Endothelial cell of umbilical vein (primary cell): ENCODE measurements at regions not wholly inside any gene's neighbourhood (a gene's known extent, or its start where the extent isn't known, plus 50 kb on each side); places are given as distances from the start of the nearest gene placed in this dataset.

Experiments
- BruUV-seq: library from RNA; stranded (reverse); fragments of 400-500 nt; replicated peaks from 2 replicates; lab custom pipeline; 2021; lab: Mats Ljungman, UMichigan
- CTCF ChIA-PET: fragments of 300-600, 350-600 bp; sonication (Branson Sonifier 250); formaldehyde crosslinking; loops from one replicate; lab custom pipeline; 2021; ENCODE audit warnings: antibody characterized with exemption, inconsistent platforms; lab: Charles Lee
- POLR2A ChIA-PET: fragments of 300-600, 350-600 bp; sonication (Branson Sonifier 250); formaldehyde crosslinking; loops from one replicate; lab custom pipeline; 2021; ENCODE audit warnings: antibody characterized with exemption, inconsistent platforms; lab: Charles Lee
- DNase-seq: peaks from one replicate; pipeline ENCODE4 v3.0.0-alpha.2; 2011; ENCODE audit warnings: low read depth, low spot score
- FAIRE-seq: peaks from 2 replicates; lab custom pipeline; 2011; peaks lifted over from hg19 to GRCh38; lab: Jason Lieb, UNC
- H2AFZ ChIP-seq: 2 replicates; pipeline ENCODE4 v1.6.0; 2012; ENCODE audit warnings: low read depth, low read length, control low read depth, inconsistent platforms
- H3K27ac ChIP-seq: 2 replicates; pipeline ENCODE4 v1.5.1; 2011; ENCODE audit warnings: low read depth, mild to moderate bottlenecking, control low read depth, low read length, moderate library complexity; ENCODE audit not compliant: insufficient read depth
- H3K27me3 ChIP-seq, 2 experiments: 2 replicates each; pipeline versions ENCODE4 v1.6.0 to v1.6.1; 2011; ENCODE audit warnings: low read length in 2 of 2, mixed read lengths in 1 of 2; ENCODE audit not compliant: control insufficient read depth in 2 of 2, insufficient read depth in 2 of 2
- H3K36me3 ChIP-seq, 2 experiments: 2 replicates in 1 of 2; 3 replicates in 1 of 2; pipeline ENCODE4 v1.5.1; 2011; ENCODE audit warnings: low read length in 2 of 2, mild to moderate bottlenecking in 1 of 2, moderate library complexity in 1 of 2; ENCODE audit not compliant: control insufficient read depth in 2 of 2, insufficient read depth in 2 of 2; ENCODE audit errors: extremely low read depth in 1 of 2
- H3K4me1 ChIP-seq: 3 replicates; pipeline ENCODE4 v1.5.1; 2011; ENCODE audit warnings: mild to moderate bottlenecking, low read length; ENCODE audit not compliant: control insufficient read depth, insufficient read depth; ENCODE audit errors: extremely low read depth
- H3K4me2 ChIP-seq: 2 replicates; pipeline ENCODE4 v1.6.1; 2011; ENCODE audit warnings: low read length, control low read depth, mixed read lengths; ENCODE audit not compliant: insufficient read depth
- H3K4me3 ChIP-seq, 3 experiments: fragments of 200-600 bp in 1 of 3; sonication (generic), shearing (Covaris generic) in 1 of 3; replicated peaks in 1 of 3; 2 replicates each; pipeline ENCODE4 v1.5.1; 2011 to 2016; ENCODE audit warnings: control low read depth in 3 of 3, low read length in 3 of 3, mild to moderate bottlenecking in 2 of 3, inconsistent platforms in 1 of 3, low read depth in 1 of 3, moderate library complexity in 1 of 3; ENCODE audit not compliant: insufficient read depth in 1 of 3
- H3K79me2 ChIP-seq: 2 replicates; pipeline ENCODE4 v1.6.0; 2012; ENCODE audit warnings: low read length, inconsistent platforms; ENCODE audit not compliant: control insufficient read depth, insufficient read depth
- H3K9ac ChIP-seq: replicated peaks from 2 replicates; pipeline ENCODE3; 2011; ENCODE audit warnings: low read length, control low read depth; ENCODE audit not compliant: insufficient read depth; ENCODE audit errors: extremely low read depth
- H3K9me1 ChIP-seq: replicated peaks from 3 replicates; pipeline ENCODE4 v1.6.0; 2011; ENCODE audit warnings: mild to moderate bottlenecking, low read length; ENCODE audit not compliant: control insufficient read depth, insufficient read depth; ENCODE audit errors: extremely low read depth
- H3K9me3 ChIP-seq: replicated peaks from 2 replicates; pipeline ENCODE4 v1.5.1; 2012; ENCODE audit warnings: low read length, inconsistent platforms; ENCODE audit not compliant: control insufficient read depth, insufficient read depth
- H4K20me1 ChIP-seq: replicated peaks from 2 replicates; pipeline ENCODE3; 2011; ENCODE audit warnings: mild to moderate bottlenecking, low read length; ENCODE audit not compliant: control insufficient read depth, insufficient read depth; ENCODE audit errors: extremely low read depth
- CTCF ChIP-seq, 2 donors: IDR thresholded peaks; 1 replicate in 1 of 2; 2 replicates in 1 of 2; pipeline ENCODE4 v1.5.1; 2011; ENCODE audit warnings: low read length in 2 of 2, mild to moderate bottlenecking in 2 of 2, moderate library complexity in 2 of 2, control low read depth in 1 of 2, inconsistent platforms in 1 of 2, low read depth in 1 of 2; ENCODE audit not compliant: insufficient read depth in 1 of 2; ENCODE audit errors: extremely low read depth in 1 of 2
- EZH2 ChIP-seq: IDR thresholded peaks from 2 replicates; pipeline ENCODE4 v1.6.1; 2012; ENCODE audit warnings: borderline replicate concordance, low read depth, mild to moderate bottlenecking, moderate library complexity, low read length, inconsistent platforms; ENCODE audit not compliant: severe bottlenecking
- FOS ChIP-seq: IDR thresholded peaks from 2 replicates; pipeline ENCODE4 v1.6.1; 2011; ENCODE audit warnings: mild to moderate bottlenecking, low read length, moderate library complexity, borderline replicate concordance; ENCODE audit not compliant: insufficient read depth
- GATA2 ChIP-seq: IDR thresholded peaks from 2 replicates; pipeline ENCODE4 v1.7.0; 2011; ENCODE audit warnings: low read depth, mild to moderate bottlenecking, moderate library complexity, mixed read lengths, low read length; ENCODE audit not compliant: insufficient read length, insufficient read depth
- JUN ChIP-seq: IDR thresholded peaks from 2 replicates; pipeline ENCODE4 v1.6.1; 2011; ENCODE audit warnings: borderline replicate concordance, low read depth; ENCODE audit not compliant: insufficient read length, insufficient read depth
- MAX ChIP-seq: IDR thresholded peaks from 2 replicates; pipeline ENCODE4 v1.6.1; 2011; ENCODE audit not compliant: insufficient read depth, insufficient read length
- MYC ChIP-seq: IDR thresholded peaks from one replicate; pipeline ENCODE4 v1.6.1; 2011; ENCODE audit warnings: mild to moderate bottlenecking, low read depth, low read length
- POLR2A ChIP-seq: IDR thresholded peaks from 2 replicates; pipeline ENCODE4 v1.6.1; 2012; ENCODE audit warnings: low read depth, mild to moderate bottlenecking, control low read depth, low read length
- POLR2AphosphoS5 ChIP-seq: IDR thresholded peaks from 2 replicates; pipeline ENCODE4 v1.6.1; 2012; ENCODE audit warnings: low read depth, mild to moderate bottlenecking, control low read depth, low read length, moderate library complexity; ENCODE audit not compliant: insufficient read depth
- dilution Hi-C: fragments of 300-500 bp; cut with MboI; formaldehyde crosslinking; loops from one replicate; pipeline ENCODE4 v1.15.0; 2019; ENCODE audit warnings: low sequenced_read_pairs; ENCODE audit not compliant: extremely low pct_ligation_motif_present
- intact Hi-C: fragments of 100-400 bp; cut with micrococcal nuclease; formaldehyde crosslinking; loops from one replicate; pipeline ENCODE4 v1.10.0; 2022

- dilution Hi-C loops = no loop called here
- FAIRE-seq = no peak
Measured at GRCh38 chr6:153720732-153721131, 318.3 kb upstream of the OPRM1 start.

GRCh38 chr6:153705429-153705828, 333.6 kb upstream of the OPRM1 start:
- Histone ChIP-seq H3K4me2 (no peak overlapping the region), H3K36me3 (no peaks in the 10 kb centered on the region), H3K9me3 (no peaks in the 10 kb centered on the region), H3K27ac (no peak overlapping the region), H3K9me1 (no peaks in the 10 kb centered on the region), H2AFZ (no peak overlapping the region), H3K27me3 (no peaks in the 10 kb centered on the region), H4K20me1 (no peaks in the 10 kb centered on the region), H3K79me2 (no peaks in the 10 kb centered on the region), H3K4me1 (no peaks in the 10 kb centered on the region), H3K4me3 (no peak overlapping the region), H3K9ac (no peak overlapping the region)
- intact Hi-C loops = no loop called here
- FAIRE-seq (no peak), DNase-seq (no peak)
- POLR2A ChIA-PET = no interaction called here
- TF ChIP-seq JUN (no peak), MAX (no peak), GATA2 (no peak), POLR2AphosphoS5 (no peak), EZH2 (no peak), MYC (no peak), FOS (no peak), CTCF (IDR thresholded peaks at IDR 0.05; ENCODE audit: extremely low read depth in 1 of 2, insufficient read depth in 1 of 2, low read depth in 1 of 2, low read length in 2 of 2) (no peak), POLR2A (no peak)
- dilution Hi-C loops = no loop called here
- no TSS peak for BruUV-seq
- CTCF ChIA-PET = no interaction called here

More at GRCh38 chr6:153720732-153721131, 318.3 kb upstream of the OPRM1 start:
- H3K9ac ChIP-seq = no peak overlapping the region
- no peak for DNase-seq
- H3K4me1 ChIP-seq = no peaks in the 10 kb centered on the region
- H3K27ac ChIP-seq = no peak overlapping the region
- intact Hi-C loops = no loop called here
- BruUV-seq = no TSS peak
- no peak overlapping the region for H3K4me2 ChIP-seq
- TF ChIP-seq JUN = no peak
- TF ChIP-seq EZH2 = no peak
- TF ChIP-seq POLR2A = no peak
- TF ChIP-seq MAX = no peak
- no peaks in the 10 kb centered on the region for H3K79me2 ChIP-seq
- H3K9me1 ChIP-seq = no peaks in the 10 kb centered on the region
- no peaks in the 10 kb centered on the region for H4K20me1 ChIP-seq
- H3K27me3 ChIP-seq = no peaks in the 10 kb centered on the region
- peaks cover 2% of the 10 kb centered on the region for H3K9me3 ChIP-seq
- POLR2A ChIA-PET = no interaction called here
- H3K4me3 ChIP-seq = no peak overlapping the region
- H2AFZ ChIP-seq = no peak overlapping the region
- CTCF ChIA-PET = no interaction called here
- H3K36me3 ChIP-seq = no peaks in the 10 kb centered on the region
